Peyer's patch (tissue), 4 donors: ENCODE measurements at regions not wholly inside any gene's neighbourhood (a gene's known extent, or its start where the extent isn't known, plus 50 kb on each side); places are given as distances from the start of the nearest gene placed in this dataset.

Experiments used
- DNase-seq, 3 donors: peaks; one replicate each; pipeline ENCODE4 v3.0.0-alpha.2; 2017 to 2019
- H3K27ac ChIP-seq, 4 donors: fragments of 200-600 bp; sonication (generic); one replicate each; pipeline ENCODE4 v1.5.1; 2016 to 2019
- H3K27me3 ChIP-seq, 2 donors: fragments of 200-600 bp; sonication (generic); one replicate each; pipeline ENCODE4 v1.5.1; 2019
- H3K36me3 ChIP-seq, 3 donors: fragments of 200-600 bp; sonication (generic); one replicate each; pipeline ENCODE4 v1.5.1; 2016 to 2019
- H3K4me1 ChIP-seq, 4 donors: fragments of 200-600 bp; sonication (generic); one replicate each; pipeline ENCODE4 v1.5.1; 2016 to 2019
- H3K4me3 ChIP-seq, 4 donors: fragments of 200-600 bp; sonication (generic); 1 replicate in 3 of 4; 2 replicates in 1 of 4; pipeline ENCODE4 v1.5.1; 2016 to 2019; ENCODE audit warnings: mild to moderate bottlenecking in 1 of 4
- H3K9me3 ChIP-seq, 4 donors: fragments of 200-600 bp; sonication (generic); one replicate each; pipeline ENCODE4 v1.5.1; 2016 to 2019; ENCODE audit warnings: mild to moderate bottlenecking in 1 of 4
- POLR2A ChIP-seq, 2 donors: fragments of 450-650 bp; IDR thresholded peaks; one replicate each; pipeline ENCODE4 v1.5.1; 2017; ENCODE audit warnings: antibody characterized with exemption in 2 of 2, mild to moderate bottlenecking in 2 of 2, moderate library complexity in 2 of 2
- TF ChIP-seq, protein P1 (sequence below), 6 experiments: fragments of 450-650 bp in 4 of 6; fragments of 200-600 bp in 2 of 6; sonication (generic) in 1 of 6; IDR thresholded peaks; one replicate each; pipeline ENCODE4 v1.5.1; 2017 to 2019; ENCODE audit warnings: antibody characterized with exemption in 6 of 6, mild to moderate bottlenecking in 3 of 6, moderate library complexity in 1 of 6

DNA sequence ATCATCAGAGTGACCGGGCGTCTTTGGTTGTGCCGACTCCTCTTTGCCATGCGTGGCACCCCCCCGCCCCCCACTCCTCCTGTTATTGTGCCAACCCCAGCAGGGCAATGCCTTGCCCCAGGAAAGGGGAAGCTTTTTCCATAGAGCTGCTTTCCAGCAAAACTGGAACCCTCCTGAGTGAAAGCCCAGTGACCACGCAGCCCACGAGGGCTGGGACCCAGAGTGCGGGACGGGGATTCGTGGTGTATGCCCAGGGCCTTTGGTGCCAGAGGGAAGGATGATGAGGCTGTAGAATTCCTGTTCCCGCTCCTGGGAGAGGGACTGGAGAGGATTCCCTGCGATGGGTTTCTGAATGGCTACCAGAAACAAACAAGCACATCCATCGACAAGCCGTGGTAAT is 116.8 kb upstream of the BACH2 start:
- Histone ChIP-seq H3K36me3 (no peaks in the 10 kb centered on the region), H3K4me3 (peak overlapping the region in 3 of 4 donors; percentile 7 to 27 (median 23)), H3K4me1 (peaks cover 0 to 5% (median 2%) of the 10 kb centered on the region in 4 donors), H3K9me3 (no peaks in the 10 kb centered on the region), H3K27ac (peak overlapping the region in 1 of 4 donors; percentile 52), H3K27me3 (no peaks in the 10 kb centered on the region)
- DNase-seq = no peak
- TF ChIP-seq, protein P1, sequence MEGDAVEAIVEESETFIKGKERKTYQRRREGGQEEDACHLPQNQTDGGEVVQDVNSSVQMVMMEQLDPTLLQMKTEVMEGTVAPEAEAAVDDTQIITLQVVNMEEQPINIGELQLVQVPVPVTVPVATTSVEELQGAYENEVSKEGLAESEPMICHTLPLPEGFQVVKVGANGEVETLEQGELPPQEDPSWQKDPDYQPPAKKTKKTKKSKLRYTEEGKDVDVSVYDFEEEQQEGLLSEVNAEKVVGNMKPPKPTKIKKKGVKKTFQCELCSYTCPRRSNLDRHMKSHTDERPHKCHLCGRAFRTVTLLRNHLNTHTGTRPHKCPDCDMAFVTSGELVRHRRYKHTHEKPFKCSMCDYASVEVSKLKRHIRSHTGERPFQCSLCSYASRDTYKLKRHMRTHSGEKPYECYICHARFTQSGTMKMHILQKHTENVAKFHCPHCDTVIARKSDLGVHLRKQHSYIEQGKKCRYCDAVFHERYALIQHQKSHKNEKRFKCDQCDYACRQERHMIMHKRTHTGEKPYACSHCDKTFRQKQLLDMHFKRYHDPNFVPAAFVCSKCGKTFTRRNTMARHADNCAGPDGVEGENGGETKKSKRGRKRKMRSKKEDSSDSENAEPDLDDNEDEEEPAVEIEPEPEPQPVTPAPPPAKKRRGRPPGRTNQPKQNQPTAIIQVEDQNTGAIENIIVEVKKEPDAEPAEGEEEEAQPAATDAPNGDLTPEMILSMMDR (IDR thresholded peaks at IDR 0.05) = no peak
- no peak for TF ChIP-seq POLR2A (IDR thresholded peaks at IDR 0.05)

DNA sequence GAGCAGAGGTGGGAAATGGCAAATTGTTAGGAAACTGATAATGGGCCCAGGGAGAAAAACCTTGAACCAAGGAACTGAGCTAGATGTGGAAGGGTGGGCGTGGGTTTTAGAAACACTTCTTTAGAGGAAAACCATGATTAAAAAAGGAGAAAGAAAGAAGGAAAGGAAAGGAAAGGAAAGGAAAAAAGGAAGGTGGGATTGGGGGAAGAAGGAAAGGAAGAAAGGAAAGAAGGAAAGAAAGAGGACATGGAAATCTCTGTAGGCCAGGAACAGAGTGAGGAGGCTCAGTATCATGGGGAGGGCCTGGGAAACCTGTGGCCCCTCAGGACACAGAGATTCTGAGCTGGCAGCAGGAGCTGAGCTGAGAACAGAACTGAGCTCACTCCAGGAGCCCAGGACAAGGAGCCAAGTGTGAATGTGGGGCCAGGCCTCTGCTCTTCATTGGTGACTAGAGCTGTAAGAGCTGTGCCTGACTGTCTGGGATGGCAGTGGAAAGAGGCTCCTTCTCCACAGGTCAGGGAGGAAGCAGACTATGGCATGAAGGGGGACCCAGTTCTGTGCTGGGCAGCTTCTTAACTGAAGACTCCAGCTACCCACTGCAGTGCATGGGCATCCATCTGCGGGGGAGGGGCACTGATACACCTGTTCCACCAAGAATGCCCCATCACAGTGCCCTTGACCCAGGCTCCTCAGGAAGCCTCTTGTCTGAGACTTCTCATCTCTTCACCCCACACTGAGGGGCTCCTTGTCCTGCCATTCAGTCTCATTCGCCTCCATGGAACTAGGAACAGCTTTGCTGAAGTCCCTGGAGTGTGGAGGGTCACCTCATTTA is 116.1 kb upstream of the BACH2 start:
- Histone ChIP-seq H3K9me3 (no peaks in the 10 kb centered on the region), H3K27me3 (no peaks in the 10 kb centered on the region), H3K27ac (no peak overlapping the region), H3K4me1 (peaks cover 0 to 5% (median 2%) of the 10 kb centered on the region in 4 donors), H3K36me3 (no peaks in the 10 kb centered on the region), H3K4me3 (no peak overlapping the region)
- DNase-seq = no peak
- TF ChIP-seq POLR2A (IDR thresholded peaks at IDR 0.05) = no peak
- TF ChIP-seq, protein P1 (IDR thresholded peaks at IDR 0.05) = no peak

DNA sequence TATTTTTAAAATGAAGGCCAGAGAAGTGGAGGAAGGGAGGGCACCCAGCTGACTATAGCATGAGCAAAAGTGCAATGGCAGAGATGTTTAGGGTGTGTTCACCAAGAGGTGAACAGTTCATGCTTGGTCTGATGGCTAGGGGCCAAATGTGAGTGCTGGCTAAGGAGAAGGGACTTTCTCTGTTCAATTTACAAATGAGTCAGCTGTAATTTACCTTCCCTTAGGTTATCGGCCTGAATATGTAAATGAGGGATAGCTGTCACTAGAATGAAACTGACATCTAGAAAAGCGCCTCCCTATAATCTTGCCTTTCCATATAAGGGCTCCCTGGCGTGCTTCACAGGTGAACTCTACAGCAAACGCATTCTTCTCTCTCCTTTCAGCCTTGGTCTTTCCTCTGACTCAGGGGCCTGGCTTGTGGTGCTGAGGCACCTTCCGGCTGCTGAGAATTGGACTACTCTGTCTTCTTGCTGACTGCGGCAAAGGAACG is 114.7 kb upstream of the BACH2 start:
- Histone ChIP-seq H3K36me3 (no peaks in the 10 kb centered on the region), H3K27me3 (no peaks in the 10 kb centered on the region), H3K4me3 (no peak overlapping the region), H3K27ac (no peak overlapping the region), H3K9me3 (no peaks in the 10 kb centered on the region), H3K4me1 (peaks cover 0 to 5% (median 2%) of the 10 kb centered on the region in 4 donors)
- no peak for TF ChIP-seq POLR2A (IDR thresholded peaks at IDR 0.05)
- TF ChIP-seq, protein P1 (IDR thresholded peaks at IDR 0.05) = no peak
- DNase-seq = peak in 1 of 3 donors; percentile 65

DNA sequence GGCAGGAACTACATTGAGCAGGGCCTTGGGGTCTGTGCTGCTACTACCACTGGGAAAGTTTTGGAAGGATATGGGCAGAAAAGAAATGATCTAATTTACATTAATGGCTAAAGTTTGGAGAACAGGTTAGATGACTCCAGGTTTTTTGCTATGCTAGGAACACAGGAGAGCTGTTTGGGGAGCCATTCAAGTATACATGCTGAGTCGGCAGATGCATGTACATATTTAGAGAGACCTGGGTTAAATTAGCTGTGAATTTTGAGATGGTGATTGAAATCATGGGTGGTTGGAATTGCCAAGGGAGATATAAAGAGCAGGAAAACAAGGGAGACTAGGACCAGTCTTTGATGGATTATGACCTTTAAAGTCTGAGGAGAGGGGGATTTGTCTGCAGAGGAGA is 113.1 kb upstream of the BACH2 start:
- no peak for DNase-seq
- no peak for TF ChIP-seq POLR2A (IDR thresholded peaks at IDR 0.05)
- TF ChIP-seq, protein P1 (IDR thresholded peaks at IDR 0.05) = no peak
- H3K27ac ChIP-seq = no peak overlapping the region
- H3K27me3 ChIP-seq = no peaks in the 10 kb centered on the region
- no peaks in the 10 kb centered on the region for H3K36me3 ChIP-seq
- H3K9me3 ChIP-seq = no peaks in the 10 kb centered on the region
- H3K4me1 ChIP-seq = peaks cover 0 to 5% (median 2%) of the 10 kb centered on the region in 4 donors
- H3K4me3 ChIP-seq = no peak overlapping the region

DNA sequence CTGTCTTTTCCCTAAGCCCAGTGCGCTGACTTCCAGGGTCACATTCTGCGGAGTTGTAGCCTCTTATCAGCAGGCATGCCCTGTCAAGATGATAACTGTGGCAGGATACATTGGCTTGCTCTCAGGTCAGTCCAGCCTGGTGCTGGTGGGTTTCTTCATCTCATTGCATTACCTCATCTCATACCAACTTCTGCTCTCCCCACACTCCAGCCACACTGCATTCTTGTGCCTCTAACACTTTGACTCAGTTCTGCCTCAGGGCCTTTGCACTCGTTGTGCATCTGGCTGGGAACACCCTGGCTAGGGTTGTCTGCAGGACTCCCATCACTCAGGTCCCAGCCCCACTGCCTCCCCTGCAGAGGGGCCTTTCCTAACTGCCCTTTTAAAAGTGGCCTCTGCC is 110.3 kb upstream of the BACH2 start:
- TF ChIP-seq POLR2A (IDR thresholded peaks at IDR 0.05) = no peak
- Histone ChIP-seq H3K4me3 (no peak overlapping the region), H3K4me1 (no peaks in the 10 kb centered on the region), H3K9me3 (no peaks in the 10 kb centered on the region), H3K36me3 (no peaks in the 10 kb centered on the region), H3K27ac (no peak overlapping the region), H3K27me3 (no peaks in the 10 kb centered on the region)
- no peak for DNase-seq

DNA sequence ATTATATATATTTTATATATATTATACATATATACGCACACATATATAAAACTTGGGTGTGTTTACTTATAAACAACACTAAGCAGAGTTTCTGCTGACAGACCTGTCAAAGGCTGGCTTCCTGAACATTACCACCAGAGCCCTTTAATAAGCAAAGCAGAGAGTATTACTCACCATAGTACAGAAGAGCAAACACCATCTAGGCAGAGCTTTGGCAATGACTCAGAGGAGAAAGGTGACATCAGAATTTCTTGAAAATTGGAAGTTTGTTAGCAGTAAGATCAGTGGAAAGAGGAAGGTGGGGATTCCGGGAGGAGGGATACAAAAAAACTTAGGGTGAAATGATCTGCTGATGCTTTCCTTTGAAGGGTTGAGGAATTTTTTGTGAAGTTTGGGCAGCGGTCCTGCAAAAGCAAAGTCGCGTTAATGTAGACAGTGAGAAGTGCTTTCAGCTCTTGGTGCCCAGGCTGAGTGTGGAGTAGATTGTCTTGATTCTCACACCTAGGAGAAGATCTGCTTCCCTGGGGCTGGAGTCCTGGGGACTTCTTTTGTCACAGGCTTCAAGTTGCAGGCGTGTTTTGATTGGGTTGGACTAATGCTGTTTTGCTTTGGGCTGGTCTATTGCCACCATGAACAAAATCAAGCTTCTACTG is 109.6 kb upstream of the BACH2 start:
- DNase-seq = no peak
- Histone ChIP-seq H3K9me3 (no peaks in the 10 kb centered on the region), H3K27me3 (no peaks in the 10 kb centered on the region), H3K36me3 (no peaks in the 10 kb centered on the region), H3K4me1 (no peaks in the 10 kb centered on the region), H3K27ac (no peak overlapping the region), H3K4me3 (no peak overlapping the region)
- TF ChIP-seq, protein P1 (IDR thresholded peaks at IDR 0.05) = no peak
- TF ChIP-seq POLR2A (IDR thresholded peaks at IDR 0.05) = no peak
